GM23338 (cell line): ENCODE measurements at regions not wholly inside any gene's neighbourhood (a gene's known extent, or its start where the extent isn't known, plus 50 kb on each side); places are given as distances from the start of the nearest gene placed in this dataset.

Source experiments
- ATAC-seq: fragments of 200-7000 bp; cut with Tn5 transposase; 3 replicates; pipeline ENCODE4 v1.9.1; 2020
- DNase-seq: peaks from one replicate; pipeline ENCODE4 v3.0.0-alpha.2; 2015; ENCODE audit warnings: low spot score
- H2AFZ ChIP-seq: fragments of 200-600 bp; sonication (generic); 2 replicates; pipeline ENCODE4 v1.8.0; 2016; ENCODE audit warnings: antibody characterized with exemption, mild to moderate bottlenecking, moderate library complexity
- H3F3A ChIP-seq: fragments of 200-600 bp; sonication (generic); replicated peaks from 2 replicates; pipeline ENCODE4 v1.8.0; 2017; ENCODE audit warnings: antibody characterized with exemption, mixed run types, low read depth
- H3K27ac ChIP-seq: fragments of 200-600 bp; sonication (generic); 2 replicates; pipeline ENCODE4 v1.6.1; 2016; ENCODE audit warnings: low read depth
- H3K27me3 ChIP-seq: fragments of 200-600 bp; sonication (generic); 2 replicates; pipeline ENCODE4 v1.8.0; 2016; ENCODE audit warnings: mild to moderate bottlenecking, mixed run types, moderate library complexity; ENCODE audit not compliant: insufficient read depth
- H3K36me3 ChIP-seq: fragments of 200-600 bp; sonication (generic); 2 replicates; pipeline ENCODE4 v1.8.0; 2016; ENCODE audit warnings: mild to moderate bottlenecking; ENCODE audit not compliant: insufficient read depth
- H3K4me1 ChIP-seq: fragments of 200-600 bp; sonication (generic); 2 replicates; pipeline ENCODE4 v1.8.0; 2016; ENCODE audit warnings: mild to moderate bottlenecking, moderate library complexity; ENCODE audit not compliant: insufficient read depth
- H3K4me2 ChIP-seq: fragments of 200-600 bp; sonication (generic); 2 replicates; pipeline ENCODE4 v1.7.1; 2017; ENCODE audit warnings: mixed run types
- H3K4me3 ChIP-seq: fragments of 200-600 bp; sonication (generic); 2 replicates; pipeline ENCODE4 v1.6.1; 2016; ENCODE audit warnings: mixed run types
- H3K79me2 ChIP-seq: fragments of 200-600 bp; sonication (generic); replicated peaks from 2 replicates; pipeline ENCODE4 v1.8.0; 2017; ENCODE audit warnings: mild to moderate bottlenecking; ENCODE audit not compliant: insufficient read depth
- H3K9me2 ChIP-seq: fragments of 200-600 bp; sonication (generic); 2 replicates; pipeline ENCODE4 v1.8.0; 2017; ENCODE audit not compliant: insufficient read depth
- H4K20me1 ChIP-seq: fragments of 200-600 bp; sonication (generic); replicated peaks from 2 replicates; pipeline ENCODE4 v1.8.0; 2017; ENCODE audit warnings: mild to moderate bottlenecking; ENCODE audit not compliant: insufficient read depth
- H3K27ac Mint-ChIP-seq: 2 replicates; pipeline ENCODE4 v1.8.0; 2020; ENCODE audit warnings: inconsistent platforms, mild to moderate bottlenecking, moderate library complexity, mixed read lengths
- H3K27me3 Mint-ChIP-seq: 3 replicates; pipeline ENCODE4 v1.8.0; 2022; ENCODE audit warnings: low read depth, mild to moderate bottlenecking, moderate library complexity, mixed read lengths, inconsistent platforms; ENCODE audit not compliant: insufficient read depth, poor library complexity
- H3K36me3 Mint-ChIP-seq: 3 replicates; pipeline ENCODE4 v1.8.0; 2021; ENCODE audit warnings: low read depth, mild to moderate bottlenecking, inconsistent platforms, moderate library complexity, mixed read lengths
- H3K4me1 Mint-ChIP-seq: 3 replicates; pipeline ENCODE4 v1.8.0; 2020; ENCODE audit warnings: mild to moderate bottlenecking, inconsistent platforms, mixed read lengths
- H3K4me3 Mint-ChIP-seq: 3 replicates; pipeline ENCODE4 v1.8.0; 2021; ENCODE audit warnings: moderate library complexity, mild to moderate bottlenecking, inconsistent platforms, mixed read lengths
- H3K9me3 Mint-ChIP-seq: 3 replicates; pipeline ENCODE4 v1.8.0; 2020; ENCODE audit warnings: moderate library complexity, mild to moderate bottlenecking, inconsistent platforms, mixed read lengths
- CREB1 ChIP-seq: fragments of 250-450 bp; sonication (Bioruptor Pico); IDR thresholded peaks from 2 replicates; pipeline ENCODE4 v1.5.0; 2020; ENCODE audit warnings: low read depth, mild to moderate bottlenecking, moderate library complexity
- EZH2 ChIP-seq: fragments of 200-600 bp; sonication (generic); IDR thresholded peaks from one replicate; pipeline ENCODE4 v1.8.0; 2017; ENCODE audit warnings: antibody characterized with exemption, mild to moderate bottlenecking, low read depth; ENCODE audit not compliant: unreplicated experiment
- EZH2phosphoT487 ChIP-seq: fragments of 200-600 bp; sonication (generic); IDR thresholded peaks from one replicate; pipeline ENCODE4 v1.8.1; 2018; ENCODE audit warnings: antibody characterized with exemption; ENCODE audit not compliant: unreplicated experiment
- JUNB ChIP-seq: IDR thresholded peaks from one replicate; pipeline ENCODE4 v1.6.1; 2016; ENCODE audit warnings: antibody characterized with exemption; ENCODE audit not compliant: unreplicated experiment
- NANOG ChIP-seq: IDR thresholded peaks from 2 replicates; pipeline ENCODE4 v1.6.1; 2016; ENCODE audit warnings: antibody characterized with exemption, borderline replicate concordance
- POLR2AphosphoS5 ChIP-seq: IDR thresholded peaks from 2 replicates; pipeline ENCODE4 v1.6.1; 2016; ENCODE audit warnings: antibody characterized with exemption, low read depth
- REST ChIP-seq: IDR thresholded peaks from one replicate; pipeline ENCODE4 v1.6.1; 2018; ENCODE audit warnings: antibody characterized with exemption; ENCODE audit not compliant: unreplicated experiment
- STAT1 ChIP-seq: IDR thresholded peaks from one replicate; pipeline ENCODE4 v1.6.1; 2016; ENCODE audit warnings: antibody characterized with exemption; ENCODE audit not compliant: unreplicated experiment
- ZNF331 ChIP-seq: fragments of 250-450 bp; sonication (Bioruptor Pico); IDR thresholded peaks from 2 replicates; pipeline ENCODE4 v1.5.0; 2020; ENCODE audit warnings: low read depth, mild to moderate bottlenecking, moderate library complexity
- ZNF462 ChIP-seq: fragments of 250-450 bp; sonication (Bioruptor Pico); IDR thresholded peaks from 2 replicates; pipeline ENCODE4 v1.5.0; 2020; ENCODE audit warnings: mild to moderate bottlenecking, moderate library complexity
- TF ChIP-seq, protein P1 (sequence below), 2 experiments: fragments of 200-600 bp in 1 of 2; sonication (generic) in 1 of 2; conservative IDR thresholded peaks; 2 replicates each; pipeline versions ENCODE4 v1.5.1 to v1.6.1; 2016 to 2017; ENCODE audit warnings: antibody characterized with exemption in 2 of 2, low read depth in 2 of 2, mild to moderate bottlenecking in 2 of 2, moderate library complexity in 1 of 2

GRCh38 chr1:163821679-163822078, 499.9 kb downstream of the NUF2 start (continued):
- TF ChIP-seq REST = no peak

DNA sequence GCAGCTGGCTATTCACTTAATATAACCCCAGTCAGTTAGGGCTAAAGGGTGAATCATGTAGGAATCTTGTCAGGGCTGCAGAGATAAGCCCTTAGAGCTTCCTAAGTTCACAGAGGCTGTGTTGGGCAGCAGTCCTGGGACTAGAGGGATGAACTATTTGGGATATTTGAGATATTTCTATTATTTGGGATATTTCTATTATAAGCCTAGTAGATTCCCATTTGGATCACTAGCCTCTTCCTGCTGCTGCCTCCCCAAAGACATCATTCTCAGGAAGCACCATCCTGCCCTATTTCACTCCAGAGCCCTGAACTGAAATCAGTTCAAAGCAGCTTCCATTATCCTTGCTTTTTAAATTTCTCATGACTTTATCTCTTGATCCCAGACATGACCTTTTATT, 501.3 kb downstream of the NUF2 start:
- no peak overlapping the region for H3K4me2 ChIP-seq
- ATAC-seq (no peak), DNase-seq (no peak)
- no peaks in the 10 kb centered on the region for H4K20me1 ChIP-seq
- H3K79me2 ChIP-seq = no peaks in the 10 kb centered on the region
- no peaks in the 10 kb centered on the region for H3K27me3 ChIP-seq
- Mint-ChIP-seq H3K4me1 (no peaks in the 10 kb centered on the region), H3K9me3 (no peaks in the 10 kb centered on the region), H3K4me3 (no peak overlapping the region), H3K27ac (no peak overlapping the region), H3K27me3 (no peaks in the 10 kb centered on the region), H3K36me3 (no peaks in the 10 kb centered on the region)
- no peaks in the 10 kb centered on the region for H3K4me1 ChIP-seq
- H3K27ac ChIP-seq = no peak overlapping the region
- H3K36me3 ChIP-seq = no peaks in the 10 kb centered on the region
- no peak overlapping the region for H2AFZ ChIP-seq
- H3K4me3 ChIP-seq = no peak overlapping the region
- H3F3A ChIP-seq = no peaks in the 10 kb centered on the region
- H3K9me2 ChIP-seq = peaks cover 14% of the 10 kb centered on the region
- TF ChIP-seq ZNF462 (no peak), STAT1 (no peak), CREB1 (no peak), REST (no peak), NANOG (no peak), POLR2AphosphoS5 (no peak), EZH2 (no peak), ZNF331 (CRISPR knock-in tag) (no peak), EZH2phosphoT487 (no peak), JUNB (no peak)
- TF ChIP-seq, protein P1, sequence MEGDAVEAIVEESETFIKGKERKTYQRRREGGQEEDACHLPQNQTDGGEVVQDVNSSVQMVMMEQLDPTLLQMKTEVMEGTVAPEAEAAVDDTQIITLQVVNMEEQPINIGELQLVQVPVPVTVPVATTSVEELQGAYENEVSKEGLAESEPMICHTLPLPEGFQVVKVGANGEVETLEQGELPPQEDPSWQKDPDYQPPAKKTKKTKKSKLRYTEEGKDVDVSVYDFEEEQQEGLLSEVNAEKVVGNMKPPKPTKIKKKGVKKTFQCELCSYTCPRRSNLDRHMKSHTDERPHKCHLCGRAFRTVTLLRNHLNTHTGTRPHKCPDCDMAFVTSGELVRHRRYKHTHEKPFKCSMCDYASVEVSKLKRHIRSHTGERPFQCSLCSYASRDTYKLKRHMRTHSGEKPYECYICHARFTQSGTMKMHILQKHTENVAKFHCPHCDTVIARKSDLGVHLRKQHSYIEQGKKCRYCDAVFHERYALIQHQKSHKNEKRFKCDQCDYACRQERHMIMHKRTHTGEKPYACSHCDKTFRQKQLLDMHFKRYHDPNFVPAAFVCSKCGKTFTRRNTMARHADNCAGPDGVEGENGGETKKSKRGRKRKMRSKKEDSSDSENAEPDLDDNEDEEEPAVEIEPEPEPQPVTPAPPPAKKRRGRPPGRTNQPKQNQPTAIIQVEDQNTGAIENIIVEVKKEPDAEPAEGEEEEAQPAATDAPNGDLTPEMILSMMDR (conservative IDR thresholded peaks at IDR 0.05; ENCODE audit: low read depth in 2 of 2) = no peak
